Right ventricle myocardium superior (tissue), 1 donor: ENCODE measurements at regions not wholly inside any gene's neighbourhood (a gene's known extent, or its start where the extent isn't known, plus 50 kb on each side); places are given as distances from the start of the nearest gene placed in this dataset.
A peak's percentile ranks its signal among the peaks of the same experiment; 100 is the strongest.

Source experiments
- ATAC-seq: fragments of 200-7000 bp; cut with Tn5 transposase; one replicate; pipeline ENCODE4 v1.9.1; 2020; ENCODE audit warnings: mild to moderate bottlenecking; ENCODE audit not compliant: poor library complexity
- DNase-seq: peaks from one replicate; pipeline ENCODE4 v3.0.0-alpha.2; 2020
- intact Hi-C: fragments of 100-400 bp; cut with DNase I; formaldehyde crosslinking; loops from one replicate; pipeline ENCODE4 v1.11.2; 2022
- donor health status: DM: no; HTN: yes; CAD: no; lungs with severe emphysema.

GRCh38 chr4:3363411-3364141, 70.8 kb downstream of the RGS12 start:
- no peak for DNase-seq

GRCh38 chr4:3364199-3364598, 71.4 kb downstream of the RGS12 start:
- intact Hi-C loops = no loop called here
- ATAC-seq = no peak
- no peak for DNase-seq

More at GRCh38 chr4:3363411-3364141, 70.8 kb downstream of the RGS12 start:
- ATAC-seq = no peak
- intact Hi-C loops = no loop called here

GRCh38 chr4:3364634-3365314, 72.0 kb downstream of the RGS12 start:
- ATAC-seq = no peak
- intact Hi-C loops = no loop called here
- DNase-seq = no peak

GRCh38 chr4:3365326-3365725, 72.5 kb downstream of the RGS12 start:
- intact Hi-C loops = no loop called here
- DNase-seq = no peak
- no peak for ATAC-seq

- ATAC-seq (no peak), DNase-seq (no peak)
- intact Hi-C loops = no loop called here
Measured at GRCh38 chr4:3365871-3366842, 73.3 kb downstream of the RGS12 start.

- DNase-seq = no peak
- ATAC-seq = no peak
- intact Hi-C loops = no loop called here
Measured at GRCh38 chr4:3366893-3367775, 74.3 kb downstream of the RGS12 start.

- DNase-seq = no peak
Measured at GRCh38 chr4:3367866-3368265, 73.9 kb upstream of the HGFAC start.

GRCh38 chr4:3368334-3368733, 73.4 kb upstream of the HGFAC start:
- DNase-seq (no peak), ATAC-seq (no peak)
- intact Hi-C loops = no loop called here

More at GRCh38 chr4:3367866-3368265, 73.9 kb upstream of the HGFAC start:
- intact Hi-C loops = no loop called here
- ATAC-seq = no peak

GRCh38 chr4:3368841-3369760, 72.7 kb upstream of the HGFAC start:
- intact Hi-C loops = no loop called here
- ATAC-seq (no peak), DNase-seq (no peak)

GRCh38 chr4:3369781-3370674, 71.7 kb upstream of the HGFAC start:
- intact Hi-C loops = no loop called here
- DNase-seq = peak; percentile 73
- ATAC-seq = peak; percentile 80

GRCh38 chr4:3371033-3372001, 70.5 kb upstream of the HGFAC start:
- intact Hi-C loops = no loop called here
- no peak for DNase-seq
- ATAC-seq = no peak

- DNase-seq = no peak
Measured at GRCh38 chr4:3372264-3372932, 69.4 kb upstream of the HGFAC start.

GRCh38 chr4:3372933-3373465, 68.8 kb upstream of the HGFAC start:
- peak; percentile 43 for ATAC-seq

More at GRCh38 chr4:3372264-3372932, 69.4 kb upstream of the HGFAC start:
- intact Hi-C loops = no loop called here
- no peak for ATAC-seq

GRCh38 chr4:3373468-3373867, 68.3 kb upstream of the HGFAC start:
- ATAC-seq = no peak
- no peak for DNase-seq
- intact Hi-C loops = no loop called here

More at GRCh38 chr4:3372933-3373465, 68.8 kb upstream of the HGFAC start:
- peak; percentile 84 for DNase-seq
- intact Hi-C loops = no loop called here
